Body of pancreas (tissue), 4 donors: ENCODE measurements at regions not wholly inside any gene's neighbourhood (a gene's known extent, or its start where the extent isn't known, plus 50 kb on each side); places are given as distances from the start of the nearest gene placed in this dataset.

Source experiments
- CTCF ChIP-seq, 7 experiments: fragments of 450-650 bp in 4 of 7; fragments of 200-600 bp in 3 of 7; sonication (generic) in 3 of 7; IDR thresholded peaks; one replicate each; pipeline ENCODE4 v1.5.1; 2016 to 2019; ENCODE audit warnings: antibody characterized with exemption in 7 of 7
- POLR2A ChIP-seq, 3 donors: fragments of 450-650 bp; IDR thresholded peaks; one replicate each; pipeline ENCODE4 v1.6.1; 2016; ENCODE audit warnings: antibody characterized with exemption in 3 of 3, mild to moderate bottlenecking in 2 of 3

GRCh38 chr20:20839771-20840170 is 127.3 kb upstream of the RALGAPA2 start:
- TF ChIP-seq POLR2A (IDR thresholded peaks at IDR 0.05) (no peak), CTCF (IDR thresholded peaks at IDR 0.05) (no peak)
